ENCODE measurements at regions not wholly inside any gene's neighbourhood (a gene's known extent, or its start where the extent isn't known, plus 50 kb on each side); places are given as distances from the start of the nearest gene placed in this dataset.

GRCh38 chr4:14359991-14360390 lies 642.3 kb upstream of the CPEB2 start:
- ATAC-seq (no peak), DNase-seq (no peak)
- in situ Hi-C loops (cut with MboI; ENCODE audit: low sequenced_read_pairs in 4 of 4) (no loop called here), intact Hi-C loops (cut with DNase I; ENCODE audit: low total_unique reads) (no loop called here)
- no peaks in the 10 kb centered on the region for H3K4me1 ChIP-seq
- no peak overlapping the region for H3K4me3 ChIP-seq
- no peaks in the 10 kb centered on the region for H3K27me3 ChIP-seq
- TF ChIP-seq POLR2A (IDR thresholded peaks at IDR 0.05) = no peak
- TF ChIP-seq, protein P1, sequence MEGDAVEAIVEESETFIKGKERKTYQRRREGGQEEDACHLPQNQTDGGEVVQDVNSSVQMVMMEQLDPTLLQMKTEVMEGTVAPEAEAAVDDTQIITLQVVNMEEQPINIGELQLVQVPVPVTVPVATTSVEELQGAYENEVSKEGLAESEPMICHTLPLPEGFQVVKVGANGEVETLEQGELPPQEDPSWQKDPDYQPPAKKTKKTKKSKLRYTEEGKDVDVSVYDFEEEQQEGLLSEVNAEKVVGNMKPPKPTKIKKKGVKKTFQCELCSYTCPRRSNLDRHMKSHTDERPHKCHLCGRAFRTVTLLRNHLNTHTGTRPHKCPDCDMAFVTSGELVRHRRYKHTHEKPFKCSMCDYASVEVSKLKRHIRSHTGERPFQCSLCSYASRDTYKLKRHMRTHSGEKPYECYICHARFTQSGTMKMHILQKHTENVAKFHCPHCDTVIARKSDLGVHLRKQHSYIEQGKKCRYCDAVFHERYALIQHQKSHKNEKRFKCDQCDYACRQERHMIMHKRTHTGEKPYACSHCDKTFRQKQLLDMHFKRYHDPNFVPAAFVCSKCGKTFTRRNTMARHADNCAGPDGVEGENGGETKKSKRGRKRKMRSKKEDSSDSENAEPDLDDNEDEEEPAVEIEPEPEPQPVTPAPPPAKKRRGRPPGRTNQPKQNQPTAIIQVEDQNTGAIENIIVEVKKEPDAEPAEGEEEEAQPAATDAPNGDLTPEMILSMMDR (IDR thresholded peaks at IDR 0.05 in 4 of 5, conservative IDR thresholded peaks at IDR 0.05 in 1 of 5) = no peak
- H3K9me3 ChIP-seq = no peaks in the 10 kb centered on the region
- no peak overlapping the region for H3K27ac ChIP-seq
- H3K36me3 ChIP-seq = no peaks in the 10 kb centered on the region

DNA sequence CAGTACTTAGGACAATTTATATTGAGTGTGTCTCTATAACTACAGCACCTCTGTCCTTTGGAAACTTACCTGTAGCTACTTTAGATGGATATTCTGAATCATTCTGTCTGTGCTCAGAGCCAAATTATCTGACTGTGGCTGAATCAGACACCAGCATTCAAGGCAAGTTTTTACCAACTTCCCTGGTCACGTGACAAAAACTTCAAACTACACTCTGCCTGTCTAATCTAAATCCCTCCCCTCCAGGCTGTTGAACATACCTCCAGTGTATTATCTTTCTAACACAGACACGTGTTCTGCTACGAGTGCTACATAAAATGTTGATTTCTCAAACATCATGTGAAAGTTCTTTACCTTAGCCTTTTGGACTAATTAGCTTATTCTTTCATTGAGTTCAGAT lies 641.2 kb upstream of the CPEB2 start:
- H3K36me3 ChIP-seq = no peaks in the 10 kb centered on the region
- no peaks in the 10 kb centered on the region for H3K4me1 ChIP-seq
- no peak overlapping the region for H3K4me3 ChIP-seq
- TF ChIP-seq, protein P1 (IDR thresholded peaks at IDR 0.05 in 4 of 5, conservative IDR thresholded peaks at IDR 0.05 in 1 of 5) = no peak
- no peak for DNase-seq
- no peak for ATAC-seq
- in situ Hi-C loops (cut with MboI; ENCODE audit: low sequenced_read_pairs in 4 of 4) (no loop called here), intact Hi-C loops (cut with DNase I; ENCODE audit: low total_unique reads) (no loop called here)
- no peak overlapping the region for H3K27ac ChIP-seq
- no peaks in the 10 kb centered on the region for H3K9me3 ChIP-seq
- H3K27me3 ChIP-seq = no peaks in the 10 kb centered on the region

DNA sequence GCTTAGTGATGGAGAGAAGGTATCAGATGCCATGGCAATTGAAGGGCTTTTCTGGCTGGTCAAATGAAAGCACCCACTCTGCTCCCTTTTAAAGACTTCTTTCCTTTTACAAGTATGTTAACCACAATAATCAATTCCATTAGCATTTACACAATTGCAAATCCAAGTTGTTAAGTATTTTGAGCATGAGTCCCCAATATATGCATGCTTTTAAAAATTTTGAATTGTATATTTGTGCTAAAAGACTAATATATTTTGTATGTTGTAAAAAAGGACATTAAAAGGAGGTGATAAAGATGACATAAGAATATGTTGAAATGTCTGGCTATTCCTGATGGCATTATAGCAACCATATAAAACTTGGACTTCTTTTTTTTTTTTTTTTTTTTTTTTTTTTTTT lies 639.9 kb upstream of the CPEB2 start:
- intact Hi-C loops (cut with DNase I; ENCODE audit: low total_unique reads) = no loop called here
- no peak overlapping the region for H3K4me3 ChIP-seq
- no peaks in the 10 kb centered on the region for H3K4me1 ChIP-seq
- no peaks in the 10 kb centered on the region for H3K27me3 ChIP-seq
- ATAC-seq (no peak), DNase-seq (no peak)
- H3K9me3 ChIP-seq = no peaks in the 10 kb centered on the region
- TF ChIP-seq POLR2A (IDR thresholded peaks at IDR 0.05) = no peak
- TF ChIP-seq, protein P1 (IDR thresholded peaks at IDR 0.05 in 4 of 5, conservative IDR thresholded peaks at IDR 0.05 in 1 of 5) = no peak
- no peak overlapping the region for H3K27ac ChIP-seq
- in situ Hi-C loops (cut with MboI; ENCODE audit: low sequenced_read_pairs in 4 of 4) = no loop called here
- no peaks in the 10 kb centered on the region for H3K36me3 ChIP-seq

DNA sequence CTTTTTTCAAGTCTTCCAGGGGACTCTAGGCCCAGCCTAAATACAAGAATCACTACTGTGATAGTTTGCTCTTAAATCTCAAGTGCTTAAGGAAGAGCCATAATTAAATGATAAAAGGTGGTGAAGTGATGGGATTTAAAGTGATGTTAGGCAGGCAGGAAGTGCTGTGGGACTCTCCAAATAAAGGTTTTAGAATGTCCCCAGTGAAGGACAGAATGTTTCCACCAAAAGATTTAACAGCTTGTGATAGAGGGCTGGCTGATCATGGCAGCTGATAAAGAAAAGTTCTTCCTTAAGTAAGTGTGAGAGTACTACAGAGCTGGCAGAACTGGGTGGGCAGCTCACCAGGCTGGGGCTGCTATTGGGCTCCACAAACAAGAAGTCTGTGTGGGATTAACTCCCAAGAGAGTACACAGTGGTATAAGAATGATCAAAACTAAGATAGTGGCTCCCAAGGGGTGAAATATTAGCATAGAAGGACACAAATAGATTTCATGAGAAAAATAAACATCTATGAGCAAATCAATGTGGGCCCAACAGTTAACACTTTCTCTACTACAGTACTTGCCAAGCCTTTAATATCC lies 637.2 kb upstream of the CPEB2 start:
- intact Hi-C loops (cut with DNase I; ENCODE audit: low total_unique reads) (no loop called here), in situ Hi-C loops (cut with MboI; ENCODE audit: low sequenced_read_pairs in 4 of 4) (no loop called here)
- Histone ChIP-seq H3K27ac (no peak overlapping the region), H3K36me3 (no peaks in the 10 kb centered on the region), H3K4me1 (no peaks in the 10 kb centered on the region), H3K27me3 (no peaks in the 10 kb centered on the region), H3K4me3 (no peak overlapping the region), H3K9me3 (no peaks in the 10 kb centered on the region)
- TF ChIP-seq, protein P1 (IDR thresholded peaks at IDR 0.05 in 4 of 5, conservative IDR thresholded peaks at IDR 0.05 in 1 of 5) = no peak
- TF ChIP-seq POLR2A (IDR thresholded peaks at IDR 0.05) = no peak
- ATAC-seq (no peak), DNase-seq (no peak)

DNA sequence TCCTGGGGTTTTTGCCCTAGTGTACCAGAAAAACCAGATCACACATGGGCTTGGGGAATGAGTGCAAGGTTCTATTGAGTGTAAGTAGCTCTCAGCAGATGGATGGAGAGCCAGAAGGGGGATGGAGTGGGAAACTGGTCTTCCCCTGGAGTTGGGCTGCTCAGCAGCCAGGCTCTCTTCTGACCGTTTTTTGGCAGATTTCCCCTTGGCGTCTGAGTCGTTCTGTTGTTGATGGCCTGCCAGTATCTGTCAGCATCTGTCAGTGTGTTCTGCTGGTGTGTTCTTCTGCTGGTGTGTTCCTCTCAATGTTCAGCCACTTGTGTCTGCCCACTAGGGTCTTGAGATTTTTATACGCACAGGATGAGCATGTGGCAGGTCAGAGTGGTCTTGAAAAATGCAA lies 633.9 kb upstream of the CPEB2 start:
- in situ Hi-C loops (cut with MboI; ENCODE audit: low sequenced_read_pairs in 4 of 4) = no loop called here
- DNase-seq (no peak), ATAC-seq (no peak)
- no peaks in the 10 kb centered on the region for H3K9me3 ChIP-seq
- no peak overlapping the region for H3K4me3 ChIP-seq
- no peaks in the 10 kb centered on the region for H3K4me1 ChIP-seq
- no peak for TF ChIP-seq POLR2A (IDR thresholded peaks at IDR 0.05)
- TF ChIP-seq, protein P1 (IDR thresholded peaks at IDR 0.05 in 4 of 5, conservative IDR thresholded peaks at IDR 0.05 in 1 of 5) = no peak
- no peaks in the 10 kb centered on the region for H3K36me3 ChIP-seq
- intact Hi-C loops (cut with DNase I; ENCODE audit: low total_unique reads) = no loop called here
- H3K27ac ChIP-seq = no peak overlapping the region
- no peaks in the 10 kb centered on the region for H3K27me3 ChIP-seq

Measured in gastrocnemius medialis (tissue), 4 donors.